GM19395 (cell line): ENCODE measurements at regions not wholly inside any gene's neighbourhood (a gene's known extent, or its start where the extent isn't known, plus 50 kb on each side); places are given as distances from the start of the nearest gene placed in this dataset.
A peak's percentile ranks its signal among the peaks of the same experiment; 100 is the strongest.

Source experiments
- ATAC-seq: cut with Tn5 transposase; IDR thresholded peaks from one replicate; pipeline ENCODE4 v1.9.1; 2021; ENCODE audit warnings: mild to moderate bottlenecking, moderate library complexity; ENCODE audit not compliant: unreplicated experiment

GRCh38 chr15:37837276-37837675 lies 97.2 kb upstream of the TMCO5A start:
- ATAC-seq: no peak

- ATAC-seq: no peak
These were observed 86.7 kb upstream of the TMCO5A start for GRCh38 chr15:37847776-37848175.

GRCh38 chr15:37856109-37856508 lies 78.3 kb upstream of the TMCO5A start:
- no peak for ATAC-seq

GRCh38 chr15:37860896-37861295 lies 73.5 kb upstream of the TMCO5A start:
- no peak for ATAC-seq

- ATAC-seq: no peak
These were observed 68.8 kb upstream of the TMCO5A start for GRCh38 chr15:37865687-37866086.

GRCh38 chr15:37870711-37871110 lies 63.7 kb upstream of the TMCO5A start:
- no peak for ATAC-seq

GRCh38 chr15:37872661-37873060 lies 61.8 kb upstream of the TMCO5A start:
- no peak for ATAC-seq

- no peak for ATAC-seq
These were observed 61.1 kb upstream of the TMCO5A start for GRCh38 chr15:37873336-37873735.

GRCh38 chr15:37876900-37877299 lies 57.5 kb upstream of the TMCO5A start:
- ATAC-seq: no peak

GRCh38 chr15:37877851-37878741 lies 56.3 kb upstream of the TMCO5A start:
- no peak for ATAC-seq

GRCh38 chr15:37880009-37880834 lies 54.2 kb upstream of the TMCO5A start:
- peak; percentile 62 for ATAC-seq

- ATAC-seq: no peak
These were observed 53.6 kb upstream of the TMCO5A start for GRCh38 chr15:37880835-37881153.

- no peak for ATAC-seq
These were observed 53.0 kb upstream of the TMCO5A start for GRCh38 chr15:37881237-37882013.

- ATAC-seq: no peak
These were observed 51.8 kb upstream of the TMCO5A start for GRCh38 chr15:37882640-37883039.
